Parathyroid adenoma (tissue), 2 donors: ENCODE measurements at regions not wholly inside any gene's neighbourhood (a gene's known extent, or its start where the extent isn't known, plus 50 kb on each side); places are given as distances from the start of the nearest gene placed in this dataset.

Source experiments
- H2AFZ ChIP-seq: fragments of 300-600 bp; sonication (generic); one replicate; pipeline ENCODE4 v1.7.0; 2017; ENCODE audit warnings: antibody characterized with exemption, mild to moderate bottlenecking
- H3K27ac ChIP-seq: fragments of 300-600 bp; sonication (generic); one replicate; pipeline ENCODE4 v1.7.0; 2017
- H3K27me3 ChIP-seq: fragments of 300-600 bp; sonication (generic); one replicate; pipeline ENCODE4 v1.7.0; 2017; ENCODE audit warnings: low read length; ENCODE audit not compliant: control insufficient read depth, insufficient read depth
- H3K36me3 ChIP-seq: fragments of 300-600 bp; sonication (generic); one replicate; pipeline ENCODE4 v1.7.0; 2017; ENCODE audit warnings: low read length; ENCODE audit not compliant: control insufficient read depth, insufficient read depth
- H3K4me1 ChIP-seq: fragments of 300-600 bp; sonication (generic); one replicate; pipeline ENCODE4 v1.7.0; 2017; ENCODE audit warnings: control low read depth
- H3K4me2 ChIP-seq: fragments of 300-600 bp; sonication (generic); one replicate; pipeline ENCODE4 v1.7.0; 2017; ENCODE audit warnings: low read length
- H3K4me3 ChIP-seq: fragments of 300-600 bp; sonication (generic); one replicate; pipeline ENCODE4 v1.7.0; 2017; ENCODE audit warnings: low read depth, low read length
- H3K79me2 ChIP-seq: fragments of 300-600 bp; sonication (generic); one replicate; pipeline ENCODE4 v1.7.0; 2017; ENCODE audit warnings: control low read depth
- H3K9ac ChIP-seq: fragments of 300-600 bp; sonication (generic); one replicate; pipeline ENCODE4 v1.7.0; 2017; ENCODE audit warnings: mild to moderate bottlenecking
- H3K9me3 ChIP-seq: fragments of 300-600 bp; sonication (generic); one replicate; pipeline ENCODE4 v1.7.0; 2017; ENCODE audit warnings: low read length; ENCODE audit not compliant: control insufficient read depth
- CTCF ChIP-seq: fragments of 300-600 bp; sonication (generic); IDR thresholded peaks from one replicate; pipeline ENCODE4 v1.7.0; 2017; ENCODE audit warnings: antibody characterized with exemption, mild to moderate bottlenecking
- donor health status: primary hyperparathyroidism.

GRCh38 chr5:128637031-128637430 is 99.0 kb upstream of the FBN2 start:
- no peaks in the 10 kb centered on the region for H3K4me1 ChIP-seq
- no peaks in the 10 kb centered on the region for H3K79me2 ChIP-seq
- no peaks in the 10 kb centered on the region for H3K27me3 ChIP-seq
- no peaks in the 10 kb centered on the region for H3K9me3 ChIP-seq
- H2AFZ ChIP-seq, result no peak overlapping the region
- H3K4me2 ChIP-seq, result no peak overlapping the region
- TF ChIP-seq CTCF, result no peak
- H3K9ac ChIP-seq, result no peak overlapping the region
- no peak overlapping the region for H3K27ac ChIP-seq
- no peaks in the 10 kb centered on the region for H3K36me3 ChIP-seq
- H3K4me3 ChIP-seq, result no peak overlapping the region

- no peak overlapping the region for H3K4me2 ChIP-seq
- no peaks in the 10 kb centered on the region for H3K79me2 ChIP-seq
- no peak overlapping the region for H2AFZ ChIP-seq
- no peaks in the 10 kb centered on the region for H3K4me1 ChIP-seq
- no peak overlapping the region for H3K4me3 ChIP-seq
- no peaks in the 10 kb centered on the region for H3K27me3 ChIP-seq
- no peak overlapping the region for H3K9ac ChIP-seq
- no peaks in the 10 kb centered on the region for H3K9me3 ChIP-seq
- no peak overlapping the region for H3K27ac ChIP-seq
- H3K36me3 ChIP-seq, result no peaks in the 10 kb centered on the region
- no peak for TF ChIP-seq CTCF
Measured at GRCh38 chr5:128641861-128642260, 103.8 kb upstream of the FBN2 start.

GRCh38 chr5:128644863-128645262 is 106.8 kb upstream of the FBN2 start:
- Histone ChIP-seq H3K79me2 (no peaks in the 10 kb centered on the region), H3K27ac (no peak overlapping the region), H3K9me3 (no peaks in the 10 kb centered on the region), H3K9ac (no peak overlapping the region), H3K27me3 (no peaks in the 10 kb centered on the region), H3K36me3 (no peaks in the 10 kb centered on the region), H3K4me3 (no peak overlapping the region), H3K4me2 (no peak overlapping the region), H3K4me1 (no peaks in the 10 kb centered on the region), H2AFZ (no peak overlapping the region)
- no peak for TF ChIP-seq CTCF

- no peaks in the 10 kb centered on the region for H3K27me3 ChIP-seq
- H3K27ac ChIP-seq, result no peak overlapping the region
- H3K9ac ChIP-seq, result no peak overlapping the region
- no peaks in the 10 kb centered on the region for H3K4me1 ChIP-seq
- no peaks in the 10 kb centered on the region for H3K79me2 ChIP-seq
- H3K4me3 ChIP-seq, result no peak overlapping the region
- H2AFZ ChIP-seq, result no peak overlapping the region
- no peaks in the 10 kb centered on the region for H3K9me3 ChIP-seq
- no peak overlapping the region for H3K4me2 ChIP-seq
- H3K36me3 ChIP-seq, result no peaks in the 10 kb centered on the region
- no peak for TF ChIP-seq CTCF
Measured at GRCh38 chr5:128645581-128645980, 107.5 kb upstream of the FBN2 start.

GRCh38 chr5:128646176-128646575 is 108.1 kb upstream of the FBN2 start:
- Histone ChIP-seq H3K27me3 (no peaks in the 10 kb centered on the region), H3K79me2 (no peaks in the 10 kb centered on the region), H3K9me3 (no peaks in the 10 kb centered on the region), H2AFZ (no peak overlapping the region), H3K36me3 (no peaks in the 10 kb centered on the region), H3K4me2 (no peak overlapping the region), H3K4me1 (no peaks in the 10 kb centered on the region), H3K27ac (no peak overlapping the region), H3K4me3 (no peak overlapping the region), H3K9ac (no peak overlapping the region)
- no peak for TF ChIP-seq CTCF
